Thyroid gland (tissue), 4 donors: ENCODE measurements at regions not wholly inside any gene's neighbourhood (a gene's known extent, or its start where the extent isn't known, plus 50 kb on each side); places are given as distances from the start of the nearest gene placed in this dataset.

ENCODE experiments used
- DNase-seq, 2 donors: peaks; one replicate each; pipeline ENCODE4 v3.0.0-alpha.2; 2019
- H3K27ac ChIP-seq, 3 donors: fragments of 200-600 bp; sonication (generic); 1 replicate in 2 of 3; 2 replicates in 1 of 3; pipeline ENCODE4 v1.5.1; 2016 to 2019; ENCODE audit warnings: mild to moderate bottlenecking in 1 of 3, moderate library complexity in 1 of 3
- H3K27me3 ChIP-seq: fragments of 200-600 bp; sonication (generic); one replicate; pipeline ENCODE4 v1.5.1; 2019
- H3K36me3 ChIP-seq, 2 donors: fragments of 200-600 bp; sonication (generic); one replicate each; pipeline ENCODE4 v1.5.1; 2016 to 2019
- H3K4me1 ChIP-seq, 2 donors: fragments of 200-600 bp; sonication (generic); one replicate each; pipeline ENCODE4 v1.5.1; 2017 to 2019
- H3K4me3 ChIP-seq, 3 donors: fragments of 200-600 bp; sonication (generic); replicated peaks in 1 of 3; 1 replicate in 2 of 3; 2 replicates in 1 of 3; pipeline ENCODE4 v1.5.1; 2016; ENCODE audit warnings: mild to moderate bottlenecking in 1 of 3
- H3K9me3 ChIP-seq: fragments of 200-600 bp; sonication (generic); one replicate; pipeline ENCODE4 v1.5.1; 2017
- CTCF ChIP-seq, 6 experiments: fragments of 200-600 bp in 3 of 6; fragments of 450-650 bp in 3 of 6; sonication (generic) in 3 of 6; IDR thresholded peaks; one replicate each; pipeline ENCODE4 v1.5.1; 2016 to 2019; ENCODE audit warnings: antibody characterized with exemption in 6 of 6, mild to moderate bottlenecking in 2 of 6, inconsistent platforms in 1 of 6, moderate library complexity in 1 of 6
- POLR2A ChIP-seq, 2 donors: fragments of 450-650 bp; IDR thresholded peaks; one replicate each; pipeline ENCODE4 v1.6.1; 2017; ENCODE audit warnings: antibody characterized with exemption in 2 of 2, mild to moderate bottlenecking in 2 of 2, moderate library complexity in 1 of 2
- WGBS, 2 donors: methylation state at CpG; one replicate each; pipeline ENCODE4 v1.1.5; 2017; 5-methylcytosine and 5-hydroxymethylcytosine counted together
- intact Hi-C: fragments of 100-400 bp; cut with DNase I; formaldehyde crosslinking; loops from one replicate; pipeline ENCODE4 v1.15.1; 2023

- Histone ChIP-seq H3K27ac (no peak overlapping the region), H3K36me3 (no peaks in the 10 kb centered on the region), H3K27me3 (no peaks in the 10 kb centered on the region), H3K4me3 (no peak overlapping the region), H3K9me3 (no peaks in the 10 kb centered on the region), H3K4me1 (no peaks in the 10 kb centered on the region)
- WGBS, 2 donors: 89% methylated on average over 2 to 3 of the region's 3 CpGs
- TF ChIP-seq POLR2A (IDR thresholded peaks at IDR 0.05): no peak
- TF ChIP-seq CTCF (IDR thresholded peaks at IDR 0.05): no peak
- no peak for DNase-seq
- intact Hi-C loops: no loop called here
Measured at GRCh38 chr6:167474725-167475124, 149.8 kb downstream of the TTLL2 start.

DNA sequence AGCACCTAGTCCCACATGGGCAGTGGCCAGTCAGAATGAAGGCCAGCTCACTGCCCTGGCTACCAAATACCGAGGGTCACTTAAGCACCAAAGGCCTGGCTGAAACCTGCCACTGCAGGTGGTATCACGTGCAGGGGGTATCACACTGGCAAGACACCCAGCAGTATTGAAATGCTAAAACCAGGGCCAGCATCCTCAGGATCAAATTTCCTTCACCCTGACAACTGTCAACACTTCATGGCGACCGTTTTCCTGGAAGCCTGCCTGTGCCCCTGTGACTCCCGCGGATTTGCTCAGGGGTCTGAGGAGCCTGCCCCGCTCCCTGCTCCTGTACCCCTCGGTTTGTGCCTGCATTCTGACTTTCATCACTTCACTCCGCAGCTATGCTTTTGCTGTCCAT, 151.1 kb downstream of the TTLL2 start:
- Histone ChIP-seq H3K9me3 (no peaks in the 10 kb centered on the region), H3K27ac (no peak overlapping the region), H3K36me3 (no peaks in the 10 kb centered on the region), H3K4me3 (no peak overlapping the region), H3K4me1 (no peaks in the 10 kb centered on the region), H3K27me3 (no peaks in the 10 kb centered on the region)
- TF ChIP-seq CTCF (IDR thresholded peaks at IDR 0.05): no peak
- TF ChIP-seq POLR2A (IDR thresholded peaks at IDR 0.05): no peak
- no peak for DNase-seq
- WGBS, 2 donors: 53 to 55% methylated on average over 9 of the region's 9 CpGs
- intact Hi-C loops: no loop called here

DNA sequence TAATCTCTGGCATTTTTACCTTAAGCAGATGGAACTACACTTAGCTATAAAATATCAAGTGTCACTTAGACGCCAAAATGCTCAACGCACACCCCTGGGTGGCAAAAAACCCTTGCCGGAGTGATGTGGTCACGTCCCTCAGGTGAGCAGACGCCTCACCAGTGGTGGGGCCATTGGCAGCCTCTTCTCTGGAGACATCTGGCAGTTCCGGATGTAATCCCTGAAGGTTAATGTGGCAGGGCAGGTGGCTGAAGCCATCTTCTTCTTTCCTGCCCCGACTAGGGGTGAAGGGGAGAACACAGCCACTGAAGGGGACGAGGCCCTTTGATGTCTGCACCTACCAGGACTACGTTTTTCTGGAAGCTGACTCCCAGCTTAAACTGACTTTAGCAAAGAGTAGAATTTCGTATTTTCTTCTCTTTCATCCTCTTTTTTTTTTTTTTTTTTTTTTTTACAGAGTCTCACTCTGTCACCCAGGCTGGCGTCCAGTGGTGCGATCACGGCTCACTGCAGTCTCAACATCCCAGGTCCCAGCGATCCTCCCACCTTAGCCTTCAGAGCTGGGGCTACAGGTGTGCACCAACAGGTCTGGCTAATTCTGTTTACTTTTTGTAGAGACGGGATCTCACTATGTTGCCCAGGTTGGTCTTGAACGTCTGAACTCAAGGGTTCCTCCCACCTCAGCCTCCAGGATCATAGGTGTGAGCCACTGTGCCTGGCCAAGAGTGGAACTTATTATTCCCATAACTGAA, 152.1 kb downstream of the TTLL2 start:
- intact Hi-C loops: no loop called here
- WGBS, 2 donors: 81 to 88% methylated on average over 16 of the region's 16 CpGs
- H3K36me3 ChIP-seq: no peaks in the 10 kb centered on the region

DNA sequence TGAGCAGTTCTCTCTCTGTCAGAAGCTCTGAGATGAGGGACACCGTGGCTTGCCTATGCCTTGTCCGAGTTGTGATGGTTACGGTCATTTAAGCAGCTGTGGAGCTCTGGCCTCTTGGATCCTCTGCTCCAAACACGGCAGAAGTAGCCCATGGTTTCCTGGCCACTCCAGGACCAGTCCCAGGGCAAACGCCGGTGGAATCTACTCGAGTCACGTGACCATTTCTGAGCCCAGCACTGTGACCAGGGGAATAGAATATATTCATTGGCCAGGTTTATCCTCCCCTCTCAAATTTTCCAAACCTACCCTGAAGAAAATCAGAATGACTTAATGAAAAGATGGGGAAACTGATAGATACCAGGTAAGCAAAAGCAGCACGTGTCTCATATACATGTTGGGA, 152.8 kb downstream of the TTLL2 start:
- Histone ChIP-seq H3K4me1 (no peaks in the 10 kb centered on the region), H3K27me3 (no peaks in the 10 kb centered on the region), H3K4me3 (no peak overlapping the region), H3K9me3 (no peaks in the 10 kb centered on the region), H3K36me3 (no peaks in the 10 kb centered on the region), H3K27ac (no peak overlapping the region)
- no peak for DNase-seq
- WGBS, 2 donors: 88% methylated on average over 9 of the region's 9 CpGs
- intact Hi-C loops: no loop called here
- no peak for TF ChIP-seq POLR2A (IDR thresholded peaks at IDR 0.05)
- TF ChIP-seq CTCF (IDR thresholded peaks at IDR 0.05): no peak

More for the DNA sequence above, 152.1 kb downstream of the TTLL2 start:
- no peak for TF ChIP-seq CTCF (IDR thresholded peaks at IDR 0.05)
- TF ChIP-seq POLR2A (IDR thresholded peaks at IDR 0.05): no peak
- H3K4me3 ChIP-seq: no peak overlapping the region
- H3K9me3 ChIP-seq: no peaks in the 10 kb centered on the region
- no peak for DNase-seq
- H3K27me3 ChIP-seq: no peaks in the 10 kb centered on the region
- H3K4me1 ChIP-seq: no peaks in the 10 kb centered on the region
- no peak overlapping the region for H3K27ac ChIP-seq

- no peak for DNase-seq
- Histone ChIP-seq H3K27me3 (no peaks in the 10 kb centered on the region), H3K9me3 (no peaks in the 10 kb centered on the region), H3K27ac (no peak overlapping the region), H3K4me1 (no peaks in the 10 kb centered on the region), H3K36me3 (no peaks in the 10 kb centered on the region), H3K4me3 (no peak overlapping the region)
- no peak for TF ChIP-seq CTCF (IDR thresholded peaks at IDR 0.05)
- TF ChIP-seq POLR2A (IDR thresholded peaks at IDR 0.05): no peak
- 82 to 90% methylated on average over 4 of the region's 4 CpGs for WGBS, 2 donors
- intact Hi-C loops: no loop called here
Measured at GRCh38 chr6:167479301-167479700, 154.4 kb downstream of the TTLL2 start.
